ENCODE measurements at regions not wholly inside any gene's neighbourhood (a gene's known extent, or its start where the extent isn't known, plus 50 kb on each side); places are given as distances from the start of the nearest gene placed in this dataset.

GRCh38 chr13:111004444-111004843 lies 89.6 kb upstream of the ANKRD10 start:
- H3K4me3 ChIP-seq (ENCODE audit: low read depth in 1 of 3, low read length in 3 of 3), result no peak overlapping the region
- WGBS, result 80% methylated on average over 6 of the region's 6 CpGs
- no peaks in the 10 kb centered on the region for H3K27me3 ChIP-seq (ENCODE audit: control insufficient read depth in 4 of 4, insufficient read depth in 4 of 4, low read length in 3 of 4)
- no peaks in the 10 kb centered on the region for H3K9me3 ChIP-seq (ENCODE audit: control insufficient read depth in 4 of 4, low read length in 3 of 4)
- TF ChIP-seq REST (IDR thresholded peaks at IDR 0.05), result no peak
- no peaks in the 10 kb centered on the region for H3K36me3 ChIP-seq (ENCODE audit: control insufficient read depth in 4 of 4, insufficient read depth in 3 of 4, low read depth in 1 of 4, low read length in 3 of 4)
- no peak overlapping the region for H3K9ac ChIP-seq (ENCODE audit: low read depth in 1 of 2, low read length in 2 of 2)
- DNase-seq (ENCODE audit: low spot score), result no peak
- no peak overlapping the region for H3K27ac ChIP-seq (ENCODE audit: low read depth in 1 of 2, low read length in 2 of 2)
- H3K4me1 ChIP-seq (ENCODE audit: control insufficient read depth in 4 of 4, insufficient read depth in 4 of 4, low read length in 3 of 4), result no peaks in the 10 kb centered on the region

GRCh38 chr13:111001636-111002035 lies 86.8 kb upstream of the ANKRD10 start:
- H3K4me3 ChIP-seq (ENCODE audit: low read depth in 1 of 3, low read length in 3 of 3), result no peak overlapping the region
- no peaks in the 10 kb centered on the region for H3K36me3 ChIP-seq (ENCODE audit: control insufficient read depth in 4 of 4, insufficient read depth in 3 of 4, low read depth in 1 of 4, low read length in 3 of 4)
- no peaks in the 10 kb centered on the region for H3K9me3 ChIP-seq (ENCODE audit: control insufficient read depth in 4 of 4, low read length in 3 of 4)
- no peaks in the 10 kb centered on the region for H3K27me3 ChIP-seq (ENCODE audit: control insufficient read depth in 4 of 4, insufficient read depth in 4 of 4, low read length in 3 of 4)
- TF ChIP-seq ATF3 (IDR thresholded peaks at IDR 0.05) (no peak), MAX (IDR thresholded peaks at IDR 0.05) (no peak), NR2F2 (IDR thresholded peaks at IDR 0.05) (no peak), FOXA1 (IDR thresholded peaks at IDR 0.05) (no peak), HNF4A (conservative IDR thresholded peaks at IDR 0.05) (no peak), YY1 (IDR thresholded peaks at IDR 0.05) (no peak), CTCF (IDR thresholded peaks at IDR 0.05; ENCODE audit: low read depth, low read length, missing input control) (no peak), JUND (IDR thresholded peaks at IDR 0.05) (no peak), HNF4G (IDR thresholded peaks at IDR 0.05) (no peak), ZBTB33 (IDR thresholded peaks at IDR 0.05) (no peak), REST (IDR thresholded peaks at IDR 0.05) (no peak), GABPA (IDR thresholded peaks at IDR 0.05 in 1 of 2, conservative IDR thresholded peaks at IDR 0.05 in 1 of 2) (no peak), RAD21 (IDR thresholded peaks at IDR 0.05) (no peak), SP1 (IDR thresholded peaks at IDR 0.05) (no peak), EGR1 (IDR thresholded peaks at IDR 0.05; ENCODE audit: low read depth in 2 of 2) (no peak), FOXA2 (IDR thresholded peaks at IDR 0.05) (no peak), RXRA (IDR thresholded peaks at IDR 0.05) (no peak), TAF1 (conservative IDR thresholded peaks at IDR 0.05) (no peak)
- no peaks in the 10 kb centered on the region for H3K4me1 ChIP-seq (ENCODE audit: control insufficient read depth in 4 of 4, insufficient read depth in 4 of 4, low read length in 3 of 4)
- WGBS, result 88% methylated on average over 2 of the region's 2 CpGs
- no peak for DNase-seq (ENCODE audit: low spot score)
- no peak overlapping the region for H3K27ac ChIP-seq (ENCODE audit: low read depth in 1 of 2, low read length in 2 of 2)
- no peak overlapping the region for H3K9ac ChIP-seq (ENCODE audit: low read depth in 1 of 2, low read length in 2 of 2)

Measured in liver (tissue), 8 donors.